ENCODE measurements at regions not wholly inside any gene's neighbourhood (a gene's known extent, or its start where the extent isn't known, plus 50 kb on each side); places are given as distances from the start of the nearest gene placed in this dataset.

- 100% methylated on average over 2 of the region's 2 CpGs for WGBS (ENCODE audit: low lambda C conversion rate, missing lambda C conversion rate)
- Histone ChIP-seq H4K20me1 (ENCODE audit: insufficient read depth, poor library complexity, severe bottlenecking) (no peaks in the 10 kb centered on the region), H3K4me2 (no peak overlapping the region), H3K27me3 (no peaks in the 10 kb centered on the region), H3K9me3 (ENCODE audit: low read depth) (no peaks in the 10 kb centered on the region), H3K4me1 (ENCODE audit: insufficient read depth) (peaks cover 4% of the 10 kb centered on the region), H3K9me2 (replicated peaks; ENCODE audit: insufficient read depth) (no peaks in the 10 kb centered on the region), H3K27ac (no peak overlapping the region), H3K36me3 (replicated peaks; ENCODE audit: insufficient read depth, low read depth) (no peaks in the 10 kb centered on the region), H2AFZ (no peak overlapping the region), H3K4me3 (no peak overlapping the region), H3K79me2 (no peaks in the 10 kb centered on the region)
- no peak for DNase-seq (ENCODE audit: low spot score)
- no peak for TF ChIP-seq EZH2 (IDR thresholded peaks at IDR 0.05; ENCODE audit: borderline replicate concordance)
- no peak for TF ChIP-seq EZH2phosphoT487 (IDR thresholded peaks at IDR 0.05; ENCODE audit: low read depth, severe bottlenecking, unreplicated experiment)
- TF ChIP-seq CTCF (IDR thresholded peaks at IDR 0.05; ENCODE audit: poor library complexity), result no peak
These were observed 152.9 kb downstream of the SNX10 start for GRCh38 chr7:26444555-26444954.

- no peak overlapping the region for H3K4me3 ChIP-seq
- no peak overlapping the region for H3K4me2 ChIP-seq
- WGBS (ENCODE audit: low lambda C conversion rate, missing lambda C conversion rate), result 75% methylated on average over 1 of the region's 1 CpG
- no peak overlapping the region for H3K27ac ChIP-seq
- DNase-seq (ENCODE audit: low spot score), result no peak
- H3K9me2 ChIP-seq (replicated peaks; ENCODE audit: insufficient read depth), result no peaks in the 10 kb centered on the region
- no peak overlapping the region for H2AFZ ChIP-seq
- no peaks in the 10 kb centered on the region for H3K36me3 ChIP-seq (replicated peaks; ENCODE audit: insufficient read depth, low read depth)
- H3K9me3 ChIP-seq (ENCODE audit: low read depth), result no peaks in the 10 kb centered on the region
- TF ChIP-seq EZH2phosphoT487 (IDR thresholded peaks at IDR 0.05; ENCODE audit: low read depth, severe bottlenecking, unreplicated experiment) (no peak), EZH2 (IDR thresholded peaks at IDR 0.05; ENCODE audit: borderline replicate concordance) (no peak), CTCF (IDR thresholded peaks at IDR 0.05; ENCODE audit: poor library complexity) (no peak)
- no peaks in the 10 kb centered on the region for H3K4me1 ChIP-seq (ENCODE audit: insufficient read depth)
- H3K79me2 ChIP-seq, result no peaks in the 10 kb centered on the region
- H4K20me1 ChIP-seq (ENCODE audit: insufficient read depth, poor library complexity, severe bottlenecking), result no peaks in the 10 kb centered on the region
- no peaks in the 10 kb centered on the region for H3K27me3 ChIP-seq
These were observed 155.5 kb downstream of the SNX10 start for GRCh38 chr7:26447116-26447515.

- no peaks in the 10 kb centered on the region for H3K9me2 ChIP-seq (replicated peaks; ENCODE audit: insufficient read depth)
- H4K20me1 ChIP-seq (ENCODE audit: insufficient read depth, poor library complexity, severe bottlenecking), result no peaks in the 10 kb centered on the region
- no peaks in the 10 kb centered on the region for H3K36me3 ChIP-seq (replicated peaks; ENCODE audit: insufficient read depth, low read depth)
- 73% methylated on average over 12 of the region's 12 CpGs for WGBS (ENCODE audit: low lambda C conversion rate, missing lambda C conversion rate)
- no peak overlapping the region for H3K4me2 ChIP-seq
- TF ChIP-seq EZH2phosphoT487 (IDR thresholded peaks at IDR 0.05; ENCODE audit: low read depth, severe bottlenecking, unreplicated experiment) (no peak), CTCF (IDR thresholded peaks at IDR 0.05; ENCODE audit: poor library complexity) (no peak), EZH2 (IDR thresholded peaks at IDR 0.05; ENCODE audit: borderline replicate concordance) (no peak)
- no peak overlapping the region for H3K27ac ChIP-seq
- H3K4me1 ChIP-seq (ENCODE audit: insufficient read depth), result no peaks in the 10 kb centered on the region
- no peak overlapping the region for H2AFZ ChIP-seq
- no peaks in the 10 kb centered on the region for H3K27me3 ChIP-seq
- H3K79me2 ChIP-seq, result no peaks in the 10 kb centered on the region
- DNase-seq (ENCODE audit: low spot score), result no peak
- H3K4me3 ChIP-seq, result no peak overlapping the region
- H3K9me3 ChIP-seq (ENCODE audit: low read depth), result no peaks in the 10 kb centered on the region
These were observed 157.8 kb downstream of the SNX10 start for GRCh38 chr7:26449175-26450165.

All from hepatocyte (in vitro differentiated cells).